ENCODE measurements at regions not wholly inside any gene's neighbourhood (a gene's known extent, or its start where the extent isn't known, plus 50 kb on each side); places are given as distances from the start of the nearest gene placed in this dataset.

DNA sequence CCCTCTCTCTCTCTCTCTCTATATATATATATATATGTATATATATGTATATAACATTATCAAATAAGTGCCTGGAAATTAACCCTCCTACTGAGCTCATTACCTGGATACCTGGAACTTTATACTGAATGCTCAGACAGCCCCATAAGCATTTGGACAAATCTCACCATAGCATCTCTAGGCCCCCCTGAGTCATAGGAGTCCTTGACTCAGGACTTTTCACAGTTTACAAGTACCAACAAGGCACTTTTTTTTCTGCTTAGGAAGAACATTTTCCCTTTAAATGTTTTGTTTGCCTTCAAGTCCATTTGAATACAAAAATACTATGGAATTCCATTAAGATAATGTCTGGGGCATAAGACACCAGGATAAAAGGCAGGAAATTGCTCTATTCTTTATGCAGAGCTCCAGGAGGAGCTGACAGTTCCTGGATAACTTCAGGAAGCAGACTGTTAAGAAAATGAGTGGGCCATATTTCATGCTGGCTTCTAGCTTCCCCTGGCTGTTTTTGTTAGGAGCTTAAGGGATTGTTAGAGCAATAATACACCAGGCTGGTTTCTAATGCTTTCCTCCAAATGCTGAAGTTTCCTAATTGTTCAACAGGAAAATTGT lies 171.7 kb upstream of the ASIC2 start:
- no peak for DNase-seq (ENCODE audit: low spot score)
- H3K4me3 Mint-ChIP-seq (ENCODE audit: unreplicated experiment): no peak overlapping the region
- TF ChIP-seq, protein P1, sequence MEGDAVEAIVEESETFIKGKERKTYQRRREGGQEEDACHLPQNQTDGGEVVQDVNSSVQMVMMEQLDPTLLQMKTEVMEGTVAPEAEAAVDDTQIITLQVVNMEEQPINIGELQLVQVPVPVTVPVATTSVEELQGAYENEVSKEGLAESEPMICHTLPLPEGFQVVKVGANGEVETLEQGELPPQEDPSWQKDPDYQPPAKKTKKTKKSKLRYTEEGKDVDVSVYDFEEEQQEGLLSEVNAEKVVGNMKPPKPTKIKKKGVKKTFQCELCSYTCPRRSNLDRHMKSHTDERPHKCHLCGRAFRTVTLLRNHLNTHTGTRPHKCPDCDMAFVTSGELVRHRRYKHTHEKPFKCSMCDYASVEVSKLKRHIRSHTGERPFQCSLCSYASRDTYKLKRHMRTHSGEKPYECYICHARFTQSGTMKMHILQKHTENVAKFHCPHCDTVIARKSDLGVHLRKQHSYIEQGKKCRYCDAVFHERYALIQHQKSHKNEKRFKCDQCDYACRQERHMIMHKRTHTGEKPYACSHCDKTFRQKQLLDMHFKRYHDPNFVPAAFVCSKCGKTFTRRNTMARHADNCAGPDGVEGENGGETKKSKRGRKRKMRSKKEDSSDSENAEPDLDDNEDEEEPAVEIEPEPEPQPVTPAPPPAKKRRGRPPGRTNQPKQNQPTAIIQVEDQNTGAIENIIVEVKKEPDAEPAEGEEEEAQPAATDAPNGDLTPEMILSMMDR (IDR thresholded peaks at IDR 0.05; ENCODE audit: unreplicated experiment): no peak
- H3K4me1 Mint-ChIP-seq (ENCODE audit: unreplicated experiment): peaks cover 28% of the 10 kb centered on the region
- no peaks in the 10 kb centered on the region for H3K27me3 Mint-ChIP-seq (ENCODE audit: unreplicated experiment)
- H3K36me3 Mint-ChIP-seq (ENCODE audit: low read depth, unreplicated experiment): no peaks in the 10 kb centered on the region
- H3K27ac Mint-ChIP-seq (ENCODE audit: unreplicated experiment): no peak overlapping the region
- H3K9me3 Mint-ChIP-seq (ENCODE audit: unreplicated experiment): no peaks in the 10 kb centered on the region

DNA sequence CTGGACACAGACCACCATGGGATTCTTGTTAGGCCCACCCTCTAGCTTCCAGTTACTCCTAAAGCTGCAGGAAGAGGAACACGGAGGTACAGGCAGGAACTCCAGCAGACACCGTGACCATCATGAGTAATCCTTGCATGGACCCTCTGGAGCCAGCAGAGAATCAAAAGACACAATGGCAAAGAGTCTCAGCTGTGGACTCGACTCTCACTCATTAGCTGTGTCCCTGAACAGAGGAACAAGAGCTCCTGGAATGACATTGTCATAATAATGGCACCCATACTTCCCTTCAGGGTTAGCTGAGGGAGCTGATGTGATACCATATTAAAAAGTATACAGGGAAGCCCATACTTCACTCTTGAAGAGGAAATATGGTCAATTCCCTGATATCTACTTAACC lies 176.3 kb upstream of the ASIC2 start:
- Mint-ChIP-seq H3K9me3 (ENCODE audit: unreplicated experiment) (no peaks in the 10 kb centered on the region), H3K36me3 (ENCODE audit: low read depth, unreplicated experiment) (no peaks in the 10 kb centered on the region), H3K4me1 (ENCODE audit: unreplicated experiment) (peaks cover 11% of the 10 kb centered on the region), H3K4me3 (ENCODE audit: unreplicated experiment) (no peak overlapping the region), H3K27ac (ENCODE audit: unreplicated experiment) (no peak overlapping the region), H3K27me3 (ENCODE audit: unreplicated experiment) (no peaks in the 10 kb centered on the region)
- TF ChIP-seq, protein P1 (IDR thresholded peaks at IDR 0.05; ENCODE audit: unreplicated experiment): no peak
- DNase-seq (ENCODE audit: low spot score): no peak

DNA sequence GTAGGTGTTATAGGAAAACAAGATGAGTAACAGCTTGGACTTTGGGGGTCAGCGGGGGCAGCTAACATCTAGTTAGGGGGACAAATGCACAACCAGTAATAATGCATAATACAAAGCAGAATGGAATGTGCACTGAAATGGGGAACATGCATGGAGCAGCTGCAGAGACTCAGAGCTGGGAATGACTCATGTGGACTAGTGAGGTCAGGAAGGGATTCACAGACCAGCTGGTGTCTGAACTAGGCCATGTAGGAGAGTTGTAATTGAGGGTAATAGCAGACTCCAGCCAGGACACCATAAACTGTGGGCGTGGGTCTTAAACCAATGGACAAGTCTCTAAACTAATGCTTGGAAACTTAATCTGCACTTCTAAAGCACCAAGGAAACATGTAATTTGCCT lies 176.8 kb upstream of the ASIC2 start:
- H3K27me3 Mint-ChIP-seq (ENCODE audit: unreplicated experiment): no peaks in the 10 kb centered on the region
- no peak for DNase-seq (ENCODE audit: low spot score)
- no peak overlapping the region for H3K4me3 Mint-ChIP-seq (ENCODE audit: unreplicated experiment)
- H3K4me1 Mint-ChIP-seq (ENCODE audit: unreplicated experiment): peaks cover 12% of the 10 kb centered on the region
- H3K36me3 Mint-ChIP-seq (ENCODE audit: low read depth, unreplicated experiment): no peaks in the 10 kb centered on the region
- H3K27ac Mint-ChIP-seq (ENCODE audit: unreplicated experiment): no peak overlapping the region
- H3K9me3 Mint-ChIP-seq (ENCODE audit: unreplicated experiment): no peaks in the 10 kb centered on the region
- TF ChIP-seq, protein P1 (IDR thresholded peaks at IDR 0.05; ENCODE audit: unreplicated experiment): no peak

DNA sequence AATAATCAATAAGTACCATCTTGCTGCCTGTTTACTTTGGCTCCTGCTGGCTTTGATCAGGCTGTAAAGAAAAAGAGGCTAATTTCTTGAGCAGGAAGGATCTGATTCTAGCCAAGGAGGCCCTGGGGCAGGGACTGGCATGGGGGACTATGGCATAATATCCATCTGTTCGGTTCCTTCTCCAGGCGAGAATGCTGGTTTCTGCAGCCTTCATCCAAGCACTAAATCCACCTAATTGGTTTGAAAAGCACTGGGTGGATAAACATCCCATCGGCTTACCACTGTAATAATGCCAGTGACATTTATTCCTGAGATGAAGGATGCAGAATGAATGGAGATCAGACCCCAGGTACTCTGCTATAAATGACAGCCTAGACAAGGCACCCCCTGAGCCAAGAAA lies 180.0 kb upstream of the ASIC2 start:
- TF ChIP-seq, protein P1 (IDR thresholded peaks at IDR 0.05; ENCODE audit: unreplicated experiment): no peak
- Mint-ChIP-seq H3K4me1 (ENCODE audit: unreplicated experiment) (peaks cover 10% of the 10 kb centered on the region), H3K4me3 (ENCODE audit: unreplicated experiment) (no peak overlapping the region), H3K27ac (ENCODE audit: unreplicated experiment) (no peak overlapping the region), H3K36me3 (ENCODE audit: low read depth, unreplicated experiment) (no peaks in the 10 kb centered on the region), H3K9me3 (ENCODE audit: unreplicated experiment) (no peaks in the 10 kb centered on the region), H3K27me3 (ENCODE audit: unreplicated experiment) (no peaks in the 10 kb centered on the region)
- DNase-seq (ENCODE audit: low spot score): no peak

DNA sequence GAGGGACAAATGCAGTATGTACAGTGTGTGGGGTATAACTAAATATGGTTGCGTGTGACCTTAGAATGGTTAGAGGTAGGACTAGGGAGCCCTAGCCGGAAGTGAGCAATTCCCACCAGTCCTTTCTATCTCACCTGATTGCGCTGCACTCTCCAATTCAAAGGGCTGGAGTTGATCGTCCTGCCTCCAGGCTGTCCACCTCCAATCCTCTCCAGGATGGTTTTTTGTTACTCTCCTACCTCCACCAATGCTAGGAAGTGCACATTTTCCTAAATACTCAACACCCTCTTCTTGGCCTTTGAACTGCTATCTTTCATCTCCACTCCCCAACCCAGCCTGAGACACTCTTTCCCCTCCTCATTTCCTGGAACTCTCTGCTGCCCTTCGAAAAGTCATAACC lies 181.7 kb upstream of the ASIC2 start:
- no peaks in the 10 kb centered on the region for H3K27me3 Mint-ChIP-seq (ENCODE audit: unreplicated experiment)
- DNase-seq (ENCODE audit: low spot score): no peak
- H3K9me3 Mint-ChIP-seq (ENCODE audit: unreplicated experiment): no peaks in the 10 kb centered on the region
- no peak overlapping the region for H3K27ac Mint-ChIP-seq (ENCODE audit: unreplicated experiment)
- H3K4me3 Mint-ChIP-seq (ENCODE audit: unreplicated experiment): no peak overlapping the region
- H3K4me1 Mint-ChIP-seq (ENCODE audit: unreplicated experiment): peaks cover 10% of the 10 kb centered on the region
- TF ChIP-seq, protein P1 (IDR thresholded peaks at IDR 0.05; ENCODE audit: unreplicated experiment): no peak
- no peaks in the 10 kb centered on the region for H3K36me3 Mint-ChIP-seq (ENCODE audit: low read depth, unreplicated experiment)
